Mammary epithelial cell (primary cell): ENCODE measurements at regions not wholly inside any gene's neighbourhood (a gene's known extent, or its start where the extent isn't known, plus 50 kb on each side); places are given as distances from the start of the nearest gene placed in this dataset.

Experiments
- EZH2 ChIP-seq: IDR thresholded peaks from 2 replicates; pipeline ENCODE4 v1.6.1; 2012; ENCODE audit warnings: low read length, inconsistent platforms, borderline replicate concordance
- TF ChIP-seq, protein P1 (sequence below), 2 donors: IDR thresholded peaks in 1 of 2; conservative IDR thresholded peaks in 1 of 2; 2 replicates each; pipeline ENCODE4 v1.5.1; 2011 to 2012; ENCODE audit warnings: inconsistent platforms in 2 of 2, low read length in 2 of 2, mild to moderate bottlenecking in 2 of 2, control low read depth in 1 of 2, low read depth in 1 of 2; ENCODE audit not compliant: insufficient read depth in 1 of 2; ENCODE audit errors: extremely low read depth in 1 of 2

DNA sequence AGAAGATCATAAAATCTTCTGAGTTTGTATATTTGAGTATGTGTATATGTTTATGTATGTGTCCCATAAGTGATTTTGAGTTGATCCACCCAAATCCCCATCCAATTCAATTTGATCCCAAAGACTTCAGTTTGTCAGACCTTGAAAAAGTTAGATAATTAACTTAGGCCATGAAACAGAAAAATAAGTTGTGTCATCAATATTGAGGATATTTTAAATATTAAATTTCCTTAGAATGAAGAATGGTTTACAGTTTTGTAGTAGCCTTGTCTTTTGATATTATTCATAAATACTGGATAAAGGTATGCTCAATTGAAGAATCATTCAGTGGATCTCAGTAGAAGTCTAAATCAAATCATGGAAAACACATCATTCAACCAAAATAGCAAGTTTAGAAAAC, 864.4 kb upstream of the INTU start:
- TF ChIP-seq, protein P1, sequence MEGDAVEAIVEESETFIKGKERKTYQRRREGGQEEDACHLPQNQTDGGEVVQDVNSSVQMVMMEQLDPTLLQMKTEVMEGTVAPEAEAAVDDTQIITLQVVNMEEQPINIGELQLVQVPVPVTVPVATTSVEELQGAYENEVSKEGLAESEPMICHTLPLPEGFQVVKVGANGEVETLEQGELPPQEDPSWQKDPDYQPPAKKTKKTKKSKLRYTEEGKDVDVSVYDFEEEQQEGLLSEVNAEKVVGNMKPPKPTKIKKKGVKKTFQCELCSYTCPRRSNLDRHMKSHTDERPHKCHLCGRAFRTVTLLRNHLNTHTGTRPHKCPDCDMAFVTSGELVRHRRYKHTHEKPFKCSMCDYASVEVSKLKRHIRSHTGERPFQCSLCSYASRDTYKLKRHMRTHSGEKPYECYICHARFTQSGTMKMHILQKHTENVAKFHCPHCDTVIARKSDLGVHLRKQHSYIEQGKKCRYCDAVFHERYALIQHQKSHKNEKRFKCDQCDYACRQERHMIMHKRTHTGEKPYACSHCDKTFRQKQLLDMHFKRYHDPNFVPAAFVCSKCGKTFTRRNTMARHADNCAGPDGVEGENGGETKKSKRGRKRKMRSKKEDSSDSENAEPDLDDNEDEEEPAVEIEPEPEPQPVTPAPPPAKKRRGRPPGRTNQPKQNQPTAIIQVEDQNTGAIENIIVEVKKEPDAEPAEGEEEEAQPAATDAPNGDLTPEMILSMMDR (conservative IDR thresholded peaks at IDR 0.05 in 1 of 2, IDR thresholded peaks at IDR 0.05 in 1 of 2; ENCODE audit: extremely low read depth in 1 of 2, insufficient read depth in 1 of 2, low read depth in 1 of 2, low read length in 2 of 2) = no peak
- no peak for TF ChIP-seq EZH2
